ENCODE measurements at regions not wholly inside any gene's neighbourhood (a gene's known extent, or its start where the extent isn't known, plus 50 kb on each side); places are given as distances from the start of the nearest gene placed in this dataset.

DNA sequence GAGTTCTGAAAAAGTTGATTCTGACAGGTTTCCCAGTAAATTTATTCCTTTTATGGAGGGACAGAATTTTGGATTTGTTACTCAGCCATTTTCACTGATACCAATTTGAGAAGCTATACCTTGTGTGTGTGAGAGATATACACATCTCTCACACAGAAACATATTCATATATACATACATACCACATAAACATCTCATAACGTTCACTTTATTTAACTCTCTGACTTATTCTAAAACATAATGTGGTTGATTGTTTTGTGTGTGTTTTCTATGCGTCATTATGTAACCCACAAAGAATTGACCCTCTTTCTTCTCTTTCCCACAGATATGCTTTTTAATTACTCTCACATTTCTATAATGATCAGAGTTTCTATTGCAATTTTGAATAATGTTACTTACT is 570.8 kb upstream of the TLE4 start:
- H3K4me1 ChIP-seq: no peaks in the 10 kb centered on the region
- H3K9me3 ChIP-seq: no peaks in the 10 kb centered on the region
- H3K27ac ChIP-seq: no peak overlapping the region
- no peak for DNase-seq
- intact Hi-C loops (cut with DNase I): no loop called here
- H3K4me3 ChIP-seq: no peak overlapping the region
- no peaks in the 10 kb centered on the region for H3K36me3 ChIP-seq
- no peaks in the 10 kb centered on the region for H3K27me3 ChIP-seq
- TF ChIP-seq POLR2AphosphoS5 (IDR thresholded peaks at IDR 0.05) (no peak), EP300 (IDR thresholded peaks at IDR 0.05) (no peak), POLR2A (IDR thresholded peaks at IDR 0.05) (no peak)
- TF ChIP-seq, protein P1, sequence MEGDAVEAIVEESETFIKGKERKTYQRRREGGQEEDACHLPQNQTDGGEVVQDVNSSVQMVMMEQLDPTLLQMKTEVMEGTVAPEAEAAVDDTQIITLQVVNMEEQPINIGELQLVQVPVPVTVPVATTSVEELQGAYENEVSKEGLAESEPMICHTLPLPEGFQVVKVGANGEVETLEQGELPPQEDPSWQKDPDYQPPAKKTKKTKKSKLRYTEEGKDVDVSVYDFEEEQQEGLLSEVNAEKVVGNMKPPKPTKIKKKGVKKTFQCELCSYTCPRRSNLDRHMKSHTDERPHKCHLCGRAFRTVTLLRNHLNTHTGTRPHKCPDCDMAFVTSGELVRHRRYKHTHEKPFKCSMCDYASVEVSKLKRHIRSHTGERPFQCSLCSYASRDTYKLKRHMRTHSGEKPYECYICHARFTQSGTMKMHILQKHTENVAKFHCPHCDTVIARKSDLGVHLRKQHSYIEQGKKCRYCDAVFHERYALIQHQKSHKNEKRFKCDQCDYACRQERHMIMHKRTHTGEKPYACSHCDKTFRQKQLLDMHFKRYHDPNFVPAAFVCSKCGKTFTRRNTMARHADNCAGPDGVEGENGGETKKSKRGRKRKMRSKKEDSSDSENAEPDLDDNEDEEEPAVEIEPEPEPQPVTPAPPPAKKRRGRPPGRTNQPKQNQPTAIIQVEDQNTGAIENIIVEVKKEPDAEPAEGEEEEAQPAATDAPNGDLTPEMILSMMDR (IDR thresholded peaks at IDR 0.05): no peak
- 75 to 79% methylated on average over 2 of the region's 2 CpGs for WGBS, 2 donors

DNA sequence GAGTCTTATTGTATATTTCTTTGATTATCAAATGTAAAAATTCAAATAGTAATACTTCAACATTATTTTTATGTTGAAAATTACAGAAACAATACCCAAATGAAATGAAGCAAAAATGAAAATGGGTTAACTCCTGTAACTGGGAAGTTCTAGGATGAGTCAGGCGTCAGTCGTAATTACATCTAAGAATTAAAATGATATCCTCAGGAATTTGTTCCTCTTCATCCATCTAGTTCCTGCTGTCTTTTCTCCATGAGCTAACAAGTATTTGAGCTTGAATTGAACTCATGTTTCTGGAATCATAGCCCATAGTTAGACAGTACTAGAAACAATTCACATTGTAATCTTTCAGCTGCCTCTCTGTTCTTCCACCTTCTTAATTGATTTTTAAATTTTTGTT is 568.3 kb upstream of the TLE4 start:
- Histone ChIP-seq H3K27ac (no peak overlapping the region), H3K27me3 (no peaks in the 10 kb centered on the region), H3K36me3 (no peaks in the 10 kb centered on the region), H3K4me3 (no peak overlapping the region), H3K9me3 (no peaks in the 10 kb centered on the region), H3K4me1 (no peaks in the 10 kb centered on the region)
- WGBS, 2 donors: 90 to 96% methylated on average over 2 of the region's 2 CpGs
- intact Hi-C loops (cut with DNase I): no loop called here
- TF ChIP-seq, protein P1 (IDR thresholded peaks at IDR 0.05): no peak
- TF ChIP-seq EP300 (IDR thresholded peaks at IDR 0.05) (no peak), POLR2A (IDR thresholded peaks at IDR 0.05) (no peak), POLR2AphosphoS5 (IDR thresholded peaks at IDR 0.05) (no peak)
- DNase-seq: no peak

DNA sequence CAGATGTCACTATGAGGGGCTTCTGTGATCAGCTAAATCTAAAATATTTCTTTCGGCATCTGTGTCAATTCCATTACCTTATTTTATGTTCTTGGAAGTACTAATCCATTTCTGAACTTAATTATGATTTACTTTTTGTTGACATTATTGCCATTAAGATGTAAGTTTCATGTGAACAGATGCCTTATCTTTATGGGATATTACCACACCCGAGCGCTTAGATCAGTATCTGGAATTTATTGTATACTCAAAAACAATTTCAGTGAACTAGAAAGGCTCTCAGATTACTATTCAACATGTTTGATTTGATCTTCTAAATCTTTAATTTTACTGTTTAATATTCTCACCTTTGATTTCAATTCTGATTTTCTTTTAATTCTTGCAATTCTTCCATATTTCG is 567.7 kb upstream of the TLE4 start:
- Histone ChIP-seq H3K36me3 (no peaks in the 10 kb centered on the region), H3K4me1 (no peaks in the 10 kb centered on the region), H3K9me3 (no peaks in the 10 kb centered on the region), H3K27ac (no peak overlapping the region), H3K4me3 (no peak overlapping the region), H3K27me3 (no peaks in the 10 kb centered on the region)
- intact Hi-C loops (cut with DNase I): no loop called here
- no peak for DNase-seq
- TF ChIP-seq EP300 (IDR thresholded peaks at IDR 0.05): no peak
- 85 to 89% methylated on average over 4 of the region's 4 CpGs for WGBS, 2 donors

DNA sequence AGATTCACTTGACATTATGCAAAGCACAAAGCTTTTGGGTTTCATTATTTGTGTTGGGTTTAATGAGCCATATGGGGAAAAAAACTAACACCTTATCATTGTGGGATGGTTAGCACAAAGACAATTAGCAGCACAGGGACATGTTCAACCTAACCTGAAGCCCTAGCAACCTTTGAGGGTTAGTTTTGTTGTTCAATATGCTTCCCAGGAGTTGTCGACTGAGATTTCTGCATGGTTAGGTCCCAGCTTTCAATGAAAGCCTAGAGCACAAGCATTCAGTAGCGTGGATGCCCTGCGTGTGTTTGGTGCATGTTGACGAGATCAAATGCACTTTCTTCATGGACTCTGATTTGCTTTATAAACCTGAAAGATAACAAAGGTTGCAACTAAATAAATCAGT is 565.2 kb upstream of the TLE4 start:
- Histone ChIP-seq H3K36me3 (no peaks in the 10 kb centered on the region), H3K9me3 (no peaks in the 10 kb centered on the region), H3K27me3 (no peaks in the 10 kb centered on the region), H3K27ac (no peak overlapping the region), H3K4me1 (no peaks in the 10 kb centered on the region), H3K4me3 (no peak overlapping the region)
- DNase-seq: no peak
- no peak for TF ChIP-seq POLR2A (IDR thresholded peaks at IDR 0.05)
- no peak for TF ChIP-seq POLR2AphosphoS5 (IDR thresholded peaks at IDR 0.05)
- TF ChIP-seq, protein P1 (IDR thresholded peaks at IDR 0.05): no peak
- TF ChIP-seq EP300 (IDR thresholded peaks at IDR 0.05): no peak
- intact Hi-C loops (cut with DNase I): no loop called here
- 88 to 90% methylated on average over 4 of the region's 4 CpGs for WGBS, 2 donors

DNA sequence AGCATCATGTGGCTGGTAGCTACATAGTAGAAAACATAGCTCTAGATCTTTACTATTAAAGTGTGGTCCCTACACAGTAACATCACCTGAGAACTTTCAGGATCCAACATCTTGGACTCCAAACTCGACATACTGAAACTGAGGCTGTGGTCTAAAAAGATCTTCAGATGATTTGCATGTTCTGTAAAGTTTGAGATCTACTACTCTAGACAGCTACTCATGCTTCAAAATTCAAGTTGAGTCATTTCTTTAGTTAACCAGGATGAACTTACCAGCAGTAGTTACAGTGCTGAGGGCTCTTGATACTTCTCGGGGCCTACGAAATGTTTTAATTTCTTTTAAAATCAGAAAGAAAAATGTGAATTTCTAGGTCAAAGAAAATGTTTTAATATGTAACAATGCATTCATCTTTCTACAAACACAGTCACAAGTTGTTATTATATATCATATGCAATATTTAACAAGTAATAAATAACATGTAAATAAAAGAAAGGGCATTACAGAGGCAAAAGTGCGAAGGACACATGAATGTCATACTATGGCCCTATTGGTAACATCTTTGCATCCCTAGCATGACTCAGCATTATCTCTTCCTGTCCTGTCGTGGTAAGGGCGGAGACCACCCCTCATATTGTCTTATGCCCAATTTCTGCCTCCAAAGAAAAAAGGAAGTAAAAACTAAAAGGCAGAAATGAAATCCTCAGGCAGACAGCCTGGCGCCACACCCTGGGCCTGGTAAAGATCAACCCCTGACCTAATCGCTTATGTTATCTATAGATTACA is 563.9 kb upstream of the TLE4 start:
- H3K4me3 ChIP-seq: no peak overlapping the region
- 79 to 80% methylated on average over 8 of the region's 8 CpGs for WGBS, 2 donors
- no peak overlapping the region for H3K27ac ChIP-seq
- no peaks in the 10 kb centered on the region for H3K9me3 ChIP-seq
- TF ChIP-seq, protein P1 (IDR thresholded peaks at IDR 0.05): no peak
- TF ChIP-seq POLR2A (IDR thresholded peaks at IDR 0.05) (no peak), EP300 (IDR thresholded peaks at IDR 0.05) (no peak), POLR2AphosphoS5 (IDR thresholded peaks at IDR 0.05) (no peak)
- H3K27me3 ChIP-seq: no peaks in the 10 kb centered on the region
- no peaks in the 10 kb centered on the region for H3K36me3 ChIP-seq
- DNase-seq: no peak
- H3K4me1 ChIP-seq: no peaks in the 10 kb centered on the region
- intact Hi-C loops (cut with DNase I): no loop called here
